NCI-H2081 (cell line): ENCODE measurements at regions not wholly inside any gene's neighbourhood (a gene's known extent, or its start where the extent isn't known, plus 50 kb on each side); places are given as distances from the start of the nearest gene placed in this dataset.
"Not testable (repeated sequence)": the region's sequence is repeated elsewhere in the genome, so short reads cannot be mapped to it uniquely, and the experiment has no call there.

Source experiments
- DNase-seq, 2 experiments: peaks; one replicate each; lab custom pipeline; 2025; lab: John Stamatoyannopoulos, UW

- DNase-seq = not testable (repeated sequence)
Observed at GRCh38 chr6:71007298-71007697, 50.4 kb upstream of the B3GAT2 start.

GRCh38 chr6:71011871-71012371 lies 55.1 kb upstream of the B3GAT2 start:
- no peak for DNase-seq

GRCh38 chr6:71012866-71013469 lies 56.1 kb upstream of the B3GAT2 start:
- DNase-seq = peak; percentile 50 to 65

DNA sequence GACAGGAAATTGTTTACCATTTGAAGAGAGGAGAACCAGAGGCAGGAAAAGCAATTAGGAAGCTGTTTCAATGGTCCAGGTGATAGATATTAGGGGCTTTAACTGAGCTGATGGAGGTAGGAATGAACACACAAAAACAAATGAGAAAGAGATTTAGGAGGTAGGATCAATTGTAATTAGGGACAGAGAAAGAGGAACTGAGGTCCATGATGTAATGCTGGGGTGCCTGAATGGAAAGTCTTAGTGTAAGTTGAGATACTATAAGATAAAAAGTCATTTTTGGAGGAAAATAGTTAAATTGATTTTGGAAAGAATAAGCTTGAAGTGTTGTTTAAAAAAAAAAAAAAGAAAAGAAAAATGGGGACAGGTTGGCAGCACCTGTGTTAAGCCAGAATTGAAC lies 58.5 kb upstream of the B3GAT2 start:
- no peak for DNase-seq

GRCh38 chr6:71028236-71028876 lies 71.5 kb upstream of the B3GAT2 start:
- DNase-seq = no peak

DNA sequence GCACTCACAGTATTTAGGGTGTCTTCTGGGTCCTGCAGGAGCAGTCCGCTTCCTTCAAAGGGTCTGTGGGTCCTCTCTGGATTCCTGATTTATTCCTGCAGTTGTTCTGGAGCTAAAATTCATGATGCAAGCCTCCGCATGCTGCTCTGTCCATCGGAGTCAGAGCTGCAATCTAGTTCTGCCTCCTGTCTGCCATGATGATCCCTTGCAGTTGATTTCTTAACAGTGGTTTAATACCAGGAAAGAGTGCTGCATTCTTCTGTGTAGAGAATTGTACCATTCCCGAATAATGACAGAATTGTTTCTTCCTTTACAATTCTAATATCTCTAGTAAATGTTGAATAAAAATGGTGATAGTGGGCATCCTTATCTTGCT lies 72.0 kb upstream of the B3GAT2 start:
- DNase-seq = no peak

GRCh38 chr6:71029555-71029954 lies 72.7 kb upstream of the B3GAT2 start:
- DNase-seq = no peak

- DNase-seq = no peak
Observed at GRCh38 chr6:71031912-71032311, 75.1 kb upstream of the B3GAT2 start.

DNA sequence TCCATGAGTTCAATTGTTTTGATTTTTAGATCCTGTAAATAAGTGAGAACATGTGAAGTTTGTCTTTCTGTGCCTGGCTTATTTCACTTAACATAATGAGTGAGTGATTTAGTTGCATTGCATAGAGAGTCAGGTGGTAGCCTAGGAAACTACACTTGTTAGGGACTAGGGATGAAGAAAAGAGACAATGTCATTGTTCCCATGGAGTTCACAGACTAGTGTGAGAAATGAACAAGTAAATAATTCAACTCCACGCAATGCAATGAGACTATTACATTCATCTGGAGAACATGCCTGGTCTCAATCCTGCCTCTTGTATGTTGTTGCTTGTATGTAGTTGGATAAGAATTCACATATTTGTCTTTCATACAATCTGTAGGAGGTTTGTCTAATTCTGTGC lies 76.3 kb upstream of the B3GAT2 start:
- DNase-seq = no peak

DNA sequence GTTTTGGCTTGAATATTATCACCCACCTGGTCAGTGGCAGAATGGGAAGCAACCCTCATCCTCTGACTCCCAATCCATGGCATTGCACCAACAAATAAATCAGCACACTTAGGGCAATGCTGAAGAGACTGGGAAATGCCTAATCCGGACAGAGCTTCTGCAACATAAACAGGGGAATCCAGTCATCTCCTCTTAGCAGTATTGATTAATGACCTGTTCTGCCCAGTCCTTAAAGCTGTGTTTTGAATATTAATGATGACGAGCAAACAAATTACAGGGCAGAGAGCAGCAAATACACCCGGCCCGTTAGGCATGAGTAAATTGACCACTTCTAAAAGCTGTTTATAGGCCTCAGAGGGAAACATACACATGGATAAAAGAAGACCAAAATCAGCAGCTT lies 77.0 kb upstream of the B3GAT2 start:
- no peak for DNase-seq

DNA sequence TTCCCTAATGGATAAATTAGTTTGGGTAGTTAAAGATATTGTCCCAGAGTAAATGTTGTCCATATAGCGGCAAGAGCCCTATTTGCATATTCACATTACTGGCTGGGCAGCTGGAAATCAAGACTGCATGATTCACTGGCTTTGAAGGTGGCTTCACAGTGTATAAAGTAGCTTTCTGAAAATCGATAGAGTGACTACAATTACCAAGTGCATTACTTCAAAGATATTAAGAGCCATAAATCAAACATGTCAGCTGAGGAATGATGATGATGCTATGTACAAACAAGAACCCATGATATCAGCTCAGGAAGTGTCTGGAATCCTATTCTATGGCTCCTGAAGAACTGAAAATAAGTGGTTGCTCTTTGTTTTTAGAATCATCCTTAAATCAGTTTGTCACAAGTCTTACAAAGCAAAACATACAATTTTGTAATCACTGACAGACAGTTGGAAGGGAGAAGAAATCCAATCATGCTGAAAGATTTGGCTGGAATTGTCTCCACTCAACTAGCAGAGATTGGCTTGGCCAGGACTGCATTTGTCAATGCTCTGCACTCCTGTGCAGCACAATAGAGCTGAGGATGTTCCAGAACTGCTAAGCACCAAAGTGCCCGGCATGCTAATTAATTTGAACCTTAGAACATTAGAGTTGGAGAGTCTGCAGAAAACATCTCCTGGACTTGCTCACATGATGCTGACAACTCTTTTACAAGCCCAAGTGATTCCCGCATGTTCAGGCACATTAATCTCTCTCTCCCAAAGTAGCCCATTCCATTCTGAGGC lies 77.9 kb upstream of the B3GAT2 start:
- DNase-seq = no peak

DNA sequence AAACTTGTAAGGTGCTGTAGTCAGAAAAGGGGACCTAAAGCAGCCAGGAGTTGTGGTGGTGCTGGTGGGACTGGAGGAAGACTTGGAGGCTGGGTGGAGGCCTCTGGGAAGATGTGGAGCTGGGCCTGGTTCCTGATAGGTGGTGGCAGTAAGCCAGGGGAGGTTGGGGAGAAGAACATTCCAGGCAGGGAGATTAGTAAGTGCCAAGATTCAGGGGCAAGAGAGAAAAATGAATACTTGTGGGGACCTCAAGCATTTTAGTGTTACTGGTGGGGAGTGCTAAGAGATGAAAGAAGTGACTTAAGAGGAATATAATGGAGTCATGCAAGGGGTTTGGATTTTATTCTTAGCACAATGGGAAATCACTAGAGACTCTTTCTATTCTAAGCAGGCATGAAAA lies 79.0 kb upstream of the B3GAT2 start:
- DNase-seq = no peak

GRCh38 chr6:71038711-71039344 lies 82.0 kb upstream of the B3GAT2 start:
- no peak for DNase-seq

- no peak for DNase-seq
Observed at GRCh38 chr6:71040043-71040442, 83.2 kb upstream of the B3GAT2 start.

- no peak for DNase-seq
Observed at GRCh38 chr6:71040841-71041240, 84.0 kb upstream of the B3GAT2 start.

- DNase-seq = no peak
Observed at GRCh38 chr6:71043902-71044301, 87.0 kb upstream of the B3GAT2 start.

DNA sequence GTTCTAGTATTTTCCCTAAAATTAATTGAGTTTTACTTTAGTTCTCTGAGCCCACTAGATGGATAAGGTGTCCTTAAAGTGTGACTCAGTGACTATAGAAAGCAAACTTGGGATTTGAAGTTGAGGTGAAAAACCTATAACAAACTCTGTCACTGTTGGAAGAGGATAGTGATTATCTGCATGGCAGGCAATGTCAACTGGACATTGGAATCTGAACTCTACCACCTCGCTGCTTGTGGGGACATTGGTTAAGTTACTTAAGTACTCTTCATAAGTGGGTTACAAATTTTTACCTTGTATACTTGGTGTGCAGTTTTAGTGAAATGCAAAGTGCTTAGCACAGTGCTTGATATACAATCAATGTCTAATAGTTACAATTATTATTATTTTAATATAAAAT lies 87.9 kb upstream of the B3GAT2 start:
- no peak for DNase-seq

- no peak for DNase-seq
Observed at GRCh38 chr6:71045296-71045695, 88.4 kb upstream of the B3GAT2 start.

DNA sequence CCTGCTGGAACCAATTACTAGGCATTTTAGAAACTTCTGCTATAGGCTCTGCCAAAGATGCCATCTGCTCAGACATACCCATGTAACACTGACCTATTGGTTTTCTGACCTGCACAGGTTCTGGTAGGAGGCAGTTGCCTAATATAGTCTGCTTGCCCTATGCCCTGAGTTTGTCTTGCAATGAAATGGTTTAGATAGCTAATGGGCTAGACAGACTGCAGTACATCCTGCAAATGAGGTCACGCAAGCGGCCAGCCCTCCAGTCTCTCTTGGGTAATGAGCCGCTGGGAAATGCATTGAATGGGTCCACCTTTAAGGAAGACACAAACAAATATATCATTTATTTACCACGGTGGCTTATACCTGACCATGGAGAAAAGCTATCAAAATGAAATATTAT lies 90.6 kb upstream of the B3GAT2 start:
- DNase-seq = no peak

- no peak for DNase-seq
Observed at GRCh38 chr6:71048320-71049164, 91.7 kb upstream of the B3GAT2 start.

- no peak for DNase-seq
Observed at GRCh38 chr6:71049198-71049770, 92.4 kb upstream of the B3GAT2 start.
